Astrocyte of the spinal cord (primary cell): ENCODE measurements at regions not wholly inside any gene's neighbourhood (a gene's known extent, or its start where the extent isn't known, plus 50 kb on each side); places are given as distances from the start of the nearest gene placed in this dataset.

Experiments
- DNase-seq: peaks from one replicate; pipeline ENCODE4 v3.0.0; 2011; ENCODE audit warnings: low read depth, low spot score
- H3K4me3 ChIP-seq: 2 replicates; pipeline ENCODE4 v1.5.1; 2011; ENCODE audit warnings: low read depth, mild to moderate bottlenecking, low read length, moderate library complexity
- CTCF ChIP-seq: IDR thresholded peaks from 2 replicates; pipeline ENCODE4 v1.5.1; 2012; ENCODE audit warnings: low read depth, mild to moderate bottlenecking, low read length, inconsistent platforms
- in situ Hi-C: cut with HindIII; loops from 2 replicates; pipeline ENCODE4 v1.10.0; 2017; ENCODE audit warnings: low sequenced_read_pairs

GRCh38 chr14:95024380-95024779 is 132.9 kb downstream of the DICER1 start:
- in situ Hi-C loops = no loop called here
- H3K4me3 ChIP-seq = no peak overlapping the region
- no peak for DNase-seq
- TF ChIP-seq CTCF = no peak

GRCh38 chr14:95023886-95024285 is 133.4 kb downstream of the DICER1 start:
- H3K4me3 ChIP-seq = no peak overlapping the region
- in situ Hi-C loops = no loop called here
- DNase-seq = no peak

GRCh38 chr14:95023115-95023514 is 134.2 kb downstream of the DICER1 start:
- no peak overlapping the region for H3K4me3 ChIP-seq
- no peak for TF ChIP-seq CTCF
- DNase-seq = no peak
- in situ Hi-C loops = no loop called here

More at GRCh38 chr14:95023886-95024285, 133.4 kb downstream of the DICER1 start:
- no peak for TF ChIP-seq CTCF

GRCh38 chr14:95021588-95021987 is 135.7 kb downstream of the DICER1 start:
- TF ChIP-seq CTCF = no peak
- DNase-seq = no peak
- in situ Hi-C loops = no loop called here
- H3K4me3 ChIP-seq = no peak overlapping the region

GRCh38 chr14:95018821-95019220 is 138.5 kb downstream of the DICER1 start:
- H3K4me3 ChIP-seq = no peak overlapping the region
- no peak for DNase-seq
- no peak for TF ChIP-seq CTCF
- in situ Hi-C loops = no loop called here

- no peak for DNase-seq
- in situ Hi-C loops = no loop called here
- no peak overlapping the region for H3K4me3 ChIP-seq
These were observed 142.3 kb downstream of the DICER1 start for GRCh38 chr14:95015046-95015445.

More at GRCh38 chr14:95015046-95015445, 142.3 kb downstream of the DICER1 start:
- no peak for TF ChIP-seq CTCF
